GM18498 (cell line): ENCODE measurements at regions not wholly inside any gene's neighbourhood (a gene's known extent, or its start where the extent isn't known, plus 50 kb on each side); places are given as distances from the start of the nearest gene placed in this dataset.

Source experiments
- ATAC-seq: cut with Tn5 transposase; IDR thresholded peaks from one replicate; pipeline ENCODE4 v1.9.1; 2021; ENCODE audit warnings: mild to moderate bottlenecking, moderate library complexity; ENCODE audit not compliant: unreplicated experiment

DNA sequence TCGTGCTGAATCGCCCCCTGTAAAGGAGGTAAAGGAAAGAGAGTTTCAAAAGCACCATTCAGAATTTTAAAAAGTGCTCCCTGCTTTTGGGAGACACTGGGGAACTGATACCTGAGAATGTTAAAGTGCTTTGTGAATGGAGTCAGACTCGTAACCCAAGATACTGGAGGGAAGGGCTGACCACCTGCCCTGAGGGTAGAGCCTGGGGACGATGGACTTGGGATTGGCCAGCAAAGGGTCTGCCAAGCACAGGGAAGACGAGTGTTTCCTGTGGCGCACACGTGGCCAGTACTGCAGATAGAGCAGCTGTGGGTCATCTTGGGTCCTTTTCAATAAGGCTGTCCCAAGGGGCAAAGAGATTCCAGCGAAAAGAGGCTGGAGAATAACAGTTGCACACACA lies 1284.1 kb upstream of the AUTS2 start:
- no peak for ATAC-seq

GRCh38 chr7:68317476-68317875 lies 1280.8 kb upstream of the AUTS2 start:
- no peak for ATAC-seq

DNA sequence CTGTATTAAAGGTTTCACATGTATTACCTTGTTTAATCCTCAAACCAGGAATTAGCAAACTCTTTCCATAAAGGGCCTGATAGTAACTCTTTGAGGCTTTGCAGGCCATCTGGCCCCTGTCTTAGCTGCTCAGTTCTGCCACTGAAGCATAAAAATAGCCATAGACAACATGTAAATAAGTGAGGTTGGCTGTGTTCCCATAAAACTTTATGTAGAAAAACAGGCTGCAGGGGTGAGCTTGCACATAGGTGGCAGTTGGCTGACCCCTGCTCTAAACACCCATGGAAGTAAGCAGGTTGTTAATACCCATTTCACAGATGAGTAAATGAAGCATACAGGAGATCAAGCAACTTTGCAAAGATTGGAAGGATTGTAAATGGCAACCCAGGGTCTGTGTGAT lies 1279.2 kb upstream of the AUTS2 start:
- ATAC-seq: no peak

DNA sequence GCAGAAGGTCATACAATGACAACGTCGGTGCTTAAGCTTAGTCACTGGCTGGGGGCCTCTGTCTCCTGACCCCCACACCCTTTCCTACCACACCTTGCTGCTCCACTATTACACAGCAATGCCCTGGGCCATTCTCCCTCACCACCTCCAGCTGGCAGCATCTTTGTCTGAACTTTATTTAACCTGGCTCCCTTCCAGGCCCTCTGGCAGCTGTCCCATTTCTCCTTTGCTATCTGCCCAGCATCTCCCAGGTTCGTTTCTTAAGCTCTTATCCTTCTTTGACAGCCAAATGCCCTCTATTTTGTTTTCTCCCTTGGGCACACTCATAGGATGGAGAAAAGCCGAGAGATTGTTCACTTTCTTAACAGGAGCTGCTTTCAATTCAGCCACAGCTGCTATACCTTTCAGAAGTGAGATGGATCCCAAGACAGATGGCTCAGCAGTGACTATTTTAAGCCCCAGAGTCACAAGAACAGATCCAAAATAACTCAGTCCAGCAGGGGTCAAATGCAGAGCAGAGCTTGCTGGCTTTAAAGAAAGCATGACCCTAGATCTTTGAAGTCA lies 1277.1 kb upstream of the AUTS2 start:
- no peak for ATAC-seq

GRCh38 chr7:68321776-68322496 lies 1276.3 kb upstream of the AUTS2 start:
- ATAC-seq: no peak

DNA sequence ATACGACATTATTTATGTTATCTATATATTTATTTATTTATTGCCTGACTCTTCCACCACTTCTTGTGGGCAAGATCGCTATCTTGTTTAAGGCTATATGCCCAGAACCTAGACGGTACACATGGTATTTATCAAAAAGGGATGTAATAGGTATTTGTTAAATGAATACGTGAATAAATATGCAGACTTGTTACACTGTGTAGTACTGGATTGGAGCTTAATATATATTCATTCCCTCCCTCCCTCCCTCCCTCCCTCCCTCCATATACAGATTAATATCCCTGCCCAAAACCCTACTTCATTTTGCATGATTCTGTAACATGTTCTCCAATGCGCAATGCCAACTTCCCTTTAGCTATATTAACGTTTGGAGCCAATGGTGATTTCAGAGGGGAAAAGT lies 1273.7 kb upstream of the AUTS2 start:
- ATAC-seq: no peak

DNA sequence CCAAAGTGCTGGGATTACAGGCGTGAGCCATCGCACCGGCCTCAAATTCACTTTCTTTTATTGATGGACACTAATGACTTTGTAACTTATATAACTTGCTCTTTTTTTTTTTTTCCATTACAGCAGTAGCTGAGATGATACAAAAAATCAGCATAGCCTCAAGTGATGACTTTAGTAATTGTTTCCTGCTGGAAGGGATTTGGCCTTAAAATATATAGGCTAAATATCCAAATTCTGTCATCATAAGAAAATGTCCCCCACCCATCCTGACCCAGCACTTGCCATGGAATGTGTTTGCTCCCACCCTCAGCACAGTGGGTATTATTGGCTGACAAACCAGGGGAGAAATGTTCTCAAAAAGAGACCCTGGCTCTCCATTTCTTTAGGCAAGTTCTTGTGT lies 1264.1 kb upstream of the AUTS2 start:
- no peak for ATAC-seq

DNA sequence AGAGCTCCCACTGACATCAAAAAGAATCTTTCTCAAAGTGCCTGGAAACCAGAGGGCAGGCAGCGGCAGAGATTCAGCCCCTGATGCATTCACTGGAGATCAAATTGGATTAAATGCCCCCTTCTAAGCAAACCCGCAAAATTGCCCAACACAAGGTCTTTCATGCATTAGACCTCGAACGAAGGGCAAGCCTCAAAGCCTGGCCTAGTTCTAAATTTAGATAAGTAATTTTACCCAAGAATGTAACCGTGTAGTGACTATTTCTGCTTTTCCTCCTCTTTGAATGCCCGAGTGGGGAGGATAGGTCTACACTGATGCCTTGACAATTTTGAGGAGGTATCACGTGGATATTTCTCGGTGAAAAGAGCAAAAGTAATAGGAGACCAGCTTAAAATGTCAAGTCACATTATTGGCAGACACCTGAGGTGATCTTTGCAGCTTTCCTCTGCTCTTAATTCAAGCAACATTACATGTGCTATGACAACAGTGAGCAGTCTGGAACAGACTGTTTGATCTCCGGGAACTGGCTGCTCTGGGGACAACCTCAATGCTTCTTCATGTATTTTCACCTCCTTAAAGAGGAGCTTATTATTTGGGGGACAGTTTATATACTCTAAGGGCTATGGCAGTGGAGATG lies 1263.5 kb upstream of the AUTS2 start:
- no peak for ATAC-seq

GRCh38 chr7:68336594-68336993 lies 1261.7 kb upstream of the AUTS2 start:
- ATAC-seq: no peak

GRCh38 chr7:68348401-68348800 lies 1249.9 kb upstream of the AUTS2 start:
- ATAC-seq: no peak

- ATAC-seq: no peak
Measured at GRCh38 chr7:68362745-68363518, 1235.3 kb upstream of the AUTS2 start.

- ATAC-seq: no peak
Measured at GRCh38 chr7:68364886-68365625, 1233.2 kb upstream of the AUTS2 start.

GRCh38 chr7:68371985-68372384 lies 1226.3 kb upstream of the AUTS2 start:
- ATAC-seq: no peak

DNA sequence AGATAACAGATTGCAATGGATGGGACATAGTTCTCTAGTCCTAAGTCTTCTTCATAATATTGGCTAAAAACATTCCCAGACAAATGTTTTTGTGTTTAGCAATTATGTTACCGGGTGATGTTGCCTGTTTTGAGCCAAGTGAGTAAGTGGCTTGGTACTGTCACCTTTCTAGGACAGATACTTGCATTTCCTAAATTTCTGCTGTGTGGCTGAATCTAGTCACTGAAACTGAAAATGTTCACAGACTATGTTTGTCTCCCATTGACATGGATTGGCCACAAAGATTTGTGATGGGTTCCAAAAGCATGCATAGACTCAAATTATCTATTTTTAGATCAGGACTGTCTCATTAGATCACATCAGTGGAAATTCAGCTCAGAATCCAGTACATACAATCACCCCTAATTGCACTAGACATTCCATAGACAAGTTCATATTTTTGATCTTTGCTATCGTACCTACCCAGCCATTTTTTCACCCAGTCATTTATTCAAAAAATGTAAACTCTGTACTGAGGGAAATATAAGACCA lies 1222.1 kb upstream of the AUTS2 start:
- ATAC-seq: no peak

- no peak for ATAC-seq
Measured at GRCh38 chr7:68381731-68382130, 1216.5 kb upstream of the AUTS2 start.

DNA sequence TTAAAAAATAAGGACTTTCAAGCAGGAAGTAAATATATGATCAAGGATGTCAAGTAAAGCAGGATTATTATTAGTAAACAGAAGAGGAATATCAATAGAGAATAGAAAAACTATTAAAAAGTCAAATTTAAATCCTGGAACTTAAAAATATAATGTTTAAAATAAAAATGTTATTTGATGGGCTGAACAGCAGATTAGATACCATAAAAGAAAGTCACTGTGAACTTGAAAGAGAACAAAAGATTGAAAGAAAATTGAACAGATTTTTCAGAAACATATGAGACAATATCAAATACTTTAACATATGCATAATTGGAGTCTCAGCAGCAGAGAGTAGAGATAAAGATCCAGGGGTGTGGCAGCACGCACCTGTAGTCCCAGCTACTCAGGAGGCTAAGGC lies 1213.7 kb upstream of the AUTS2 start:
- ATAC-seq: no peak

DNA sequence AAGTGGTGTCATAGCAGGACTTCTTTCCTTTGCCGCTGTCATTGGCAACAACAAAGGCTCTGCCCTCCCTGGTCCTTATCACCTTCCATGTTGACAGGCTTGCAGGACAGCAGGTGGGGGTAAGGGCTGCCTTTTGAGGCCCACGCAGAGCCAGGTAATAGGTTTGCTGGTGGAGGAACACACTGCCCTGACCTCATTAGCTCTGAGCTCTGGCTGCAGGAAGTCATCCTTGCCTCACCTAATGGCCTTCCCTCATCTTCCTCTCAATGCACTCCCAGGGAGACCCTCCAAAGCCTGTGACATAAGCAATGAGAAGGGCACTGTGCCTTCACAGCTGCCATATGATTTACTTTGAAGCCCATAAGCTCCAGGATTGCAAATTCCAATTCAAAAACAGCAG lies 1205.2 kb upstream of the AUTS2 start:
- ATAC-seq: no peak

DNA sequence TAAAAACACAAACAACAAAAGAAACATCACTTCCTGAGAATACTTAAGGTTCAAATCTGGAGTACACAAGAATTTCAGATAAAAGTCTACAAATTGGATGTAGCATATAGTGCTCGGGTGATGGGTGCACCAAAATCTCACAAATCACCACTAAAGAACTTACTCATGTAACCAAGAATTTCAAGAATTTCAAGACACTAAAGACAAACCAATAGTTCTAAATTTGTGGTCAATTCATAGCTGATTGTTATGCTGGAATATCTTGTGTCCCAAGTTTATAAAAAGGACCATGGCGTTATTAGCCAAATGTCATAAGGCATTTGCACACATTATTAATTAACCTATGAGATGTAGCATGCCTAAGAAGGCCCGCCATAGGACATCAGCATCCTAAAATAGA lies 1204.1 kb upstream of the AUTS2 start:
- ATAC-seq: no peak

DNA sequence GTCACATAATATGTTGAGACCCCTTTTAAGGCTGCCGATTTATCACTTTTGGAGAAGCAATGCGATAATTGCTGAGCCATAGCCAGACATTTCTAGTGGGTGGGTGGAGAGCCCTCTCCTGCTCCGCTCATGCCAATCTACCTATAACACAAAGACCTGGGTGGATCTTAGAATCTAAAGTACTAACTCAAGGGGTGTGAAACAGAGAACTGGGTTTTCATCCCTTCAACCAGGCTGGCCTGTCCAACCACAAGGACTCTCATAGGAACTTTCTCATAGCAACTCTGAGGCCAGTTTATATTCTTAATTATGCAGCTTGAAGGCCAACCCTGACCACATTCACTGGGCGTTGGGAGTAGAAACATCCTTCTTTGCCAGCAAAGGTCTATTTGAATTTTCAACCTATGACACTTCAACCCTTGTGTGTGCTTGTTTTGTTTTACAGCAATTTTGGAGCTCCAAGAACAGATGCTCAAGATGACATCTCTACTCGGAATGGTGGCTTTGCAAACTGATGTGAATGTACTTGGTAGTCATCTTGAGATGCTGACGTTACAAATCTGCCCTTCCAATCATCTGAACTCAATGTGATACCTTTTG lies 1198.2 kb upstream of the AUTS2 start:
- no peak for ATAC-seq

- ATAC-seq: no peak
Measured at GRCh38 chr7:68400783-68401182, 1197.5 kb upstream of the AUTS2 start.
